CD14-positive monocyte (primary cell): ENCODE measurements at regions not wholly inside any gene's neighbourhood (a gene's known extent, or its start where the extent isn't known, plus 50 kb on each side); places are given as distances from the start of the nearest gene placed in this dataset.

Source experiments
- DNase-seq, 3 donors: peaks; one replicate each; pipeline ENCODE4 v3.0.0-alpha.2; 2011 to 2022
- H2AFZ ChIP-seq: 2 replicates; pipeline ENCODE4 v1.6.0; 2012; ENCODE audit warnings: mild to moderate bottlenecking, low read depth, low read length, inconsistent platforms; ENCODE audit not compliant: insufficient read depth, poor library complexity, severe bottlenecking
- H3K27ac ChIP-seq, 2 donors: 1 replicate in 1 of 2; 2 replicates in 1 of 2; pipeline ENCODE4 v1.5.1; 2012 to 2013; ENCODE audit warnings: low read length in 2 of 2, control low read depth in 1 of 2, inconsistent platforms in 1 of 2, low read depth in 1 of 2, mild to moderate bottlenecking in 1 of 2
- H3K27me3 ChIP-seq, 2 donors: one replicate each; pipeline versions ENCODE4 v1.6.0 to v1.6.1; 2011 to 2013; ENCODE audit warnings: low read length in 2 of 2; ENCODE audit not compliant: control insufficient read depth in 2 of 2, insufficient read depth in 2 of 2
- H3K36me3 ChIP-seq, 2 donors: replicated peaks in 1 of 2; 1 replicate in 1 of 2; 2 replicates in 1 of 2; pipeline versions ENCODE4 v1.5.1 to v1.6.1; 2012 to 2013; ENCODE audit warnings: low read length in 2 of 2, control low read depth in 1 of 2, inconsistent platforms in 1 of 2, mild to moderate bottlenecking in 1 of 2; ENCODE audit not compliant: insufficient read depth in 2 of 2, control insufficient read depth in 1 of 2
- H3K4me1 ChIP-seq, 2 donors: 1 replicate in 1 of 2; 2 replicates in 1 of 2; pipeline versions ENCODE4 v1.5.1 to v1.6.1; 2012 to 2013; ENCODE audit warnings: low read length in 2 of 2, control low read depth in 1 of 2, inconsistent platforms in 1 of 2, mild to moderate bottlenecking in 1 of 2, moderate library complexity in 1 of 2; ENCODE audit not compliant: insufficient read depth in 2 of 2, control insufficient read depth in 1 of 2
- H3K4me2 ChIP-seq: replicated peaks from 2 replicates; pipeline ENCODE3; 2012; ENCODE audit warnings: low read length, moderate library complexity, mild to moderate bottlenecking; ENCODE audit not compliant: poor library complexity, severe bottlenecking; ENCODE audit errors: extremely low read depth
- H3K4me3 ChIP-seq, 3 experiments: fragments of 200-600 bp in 1 of 3; sonication (generic) in 1 of 3; replicated peaks in 1 of 3; 1 replicate in 2 of 3; 2 replicates in 1 of 3; pipeline ENCODE4 v1.5.1; 2011 to 2013; ENCODE audit warnings: low read length in 3 of 3, mild to moderate bottlenecking in 3 of 3, control low read depth in 2 of 3, low read depth in 2 of 3, inconsistent platforms in 1 of 3, moderate library complexity in 1 of 3
- H3K79me2 ChIP-seq: 2 replicates; pipeline ENCODE4 v1.6.0; 2012; ENCODE audit warnings: mild to moderate bottlenecking, control low read depth, inconsistent platforms, low read length, moderate library complexity; ENCODE audit not compliant: insufficient read depth
- H3K9ac ChIP-seq: 2 replicates; pipeline ENCODE4 v1.6.0; 2017; ENCODE audit warnings: low read length, mild to moderate bottlenecking; ENCODE audit not compliant: insufficient read depth, poor library complexity, severe bottlenecking
- H3K9me3 ChIP-seq, 2 donors: replicated peaks in 1 of 2; 1 replicate in 1 of 2; 2 replicates in 1 of 2; pipeline versions ENCODE4 v1.5.1 to v1.6.1; 2012 to 2013; ENCODE audit warnings: low read length in 2 of 2, control low read depth in 1 of 2; ENCODE audit not compliant: control insufficient read depth in 1 of 2, insufficient read depth in 1 of 2
- H4K20me1 ChIP-seq: 2 replicates; pipeline ENCODE4 v1.6.0; 2012; ENCODE audit warnings: mild to moderate bottlenecking, low read length, control low read depth, moderate library complexity; ENCODE audit not compliant: insufficient read depth
- H3K27ac Mint-ChIP-seq, 7 donors: one replicate each; pipeline ENCODE4 v1.8.0; 2020; ENCODE audit warnings: mild to moderate bottlenecking in 7 of 7, mixed read lengths in 7 of 7, moderate library complexity in 6 of 7, inconsistent platforms in 2 of 7
- H3K27me3 Mint-ChIP-seq, 3 donors: one replicate each; pipeline ENCODE4 v1.8.0; 2021 to 2022; ENCODE audit warnings: low read depth in 3 of 3, mild to moderate bottlenecking in 3 of 3, mixed read lengths in 3 of 3, moderate library complexity in 3 of 3, inconsistent platforms in 1 of 3
- H3K36me3 Mint-ChIP-seq, 2 donors: one replicate each; pipeline ENCODE4 v1.8.0; 2020; ENCODE audit warnings: mixed read lengths in 2 of 2, inconsistent platforms in 1 of 2, mild to moderate bottlenecking in 1 of 2
- H3K4me1 Mint-ChIP-seq: one replicate; pipeline ENCODE4 v1.8.0; 2020; ENCODE audit warnings: mild to moderate bottlenecking, mixed read lengths
- H3K4me3 Mint-ChIP-seq, 2 donors: one replicate each; pipeline ENCODE4 v1.8.0; 2020; ENCODE audit warnings: mild to moderate bottlenecking in 2 of 2, mixed read lengths in 2 of 2, moderate library complexity in 1 of 2
- H3K9me3 Mint-ChIP-seq, 7 donors: one replicate each; pipeline ENCODE4 v1.8.0; 2020 to 2022; ENCODE audit warnings: mixed read lengths in 7 of 7, mild to moderate bottlenecking in 6 of 7, moderate library complexity in 6 of 7, inconsistent platforms in 2 of 7
- WGBS: methylation state at CpG from one replicate; pipeline ENCODE4 v1.1.5; 2013; ENCODE audit warnings: missing lambda C conversion rate; ENCODE audit not compliant: insufficient coverage; 5-methylcytosine and 5-hydroxymethylcytosine counted together
- intact Hi-C, 2 donors: fragments of 100-400 bp; cut with micrococcal nuclease; formaldehyde crosslinking; loops; one replicate each; pipeline versions ENCODE4 v1.15.0 to v1.15.1; 2023
- TF ChIP-seq, protein P1 (sequence below): fragments of 200-600 bp; IDR thresholded peaks from one replicate; pipeline ENCODE4 v1.8.0; 2022; ENCODE audit warnings: antibody characterized with exemption, mild to moderate bottlenecking

DNA sequence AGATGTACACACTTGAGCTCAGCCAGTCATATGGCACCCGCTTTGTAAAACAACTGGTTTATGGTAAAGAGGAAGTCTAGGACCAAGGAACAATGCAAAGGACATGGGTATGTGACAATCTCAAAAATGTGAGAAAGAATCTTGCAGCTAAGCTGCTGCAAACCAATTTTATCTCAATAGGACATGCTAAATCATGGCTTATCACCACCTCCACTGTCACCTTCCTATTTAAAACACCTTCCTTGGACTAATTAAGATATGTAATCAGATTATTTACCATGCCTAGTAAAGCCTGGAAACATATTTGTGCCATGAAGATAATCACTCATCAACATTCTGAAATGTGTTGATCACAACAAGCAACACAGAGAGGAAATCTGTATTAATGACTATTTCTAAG lies 622.7 kb downstream of the CDH11 start:
- DNase-seq: no peak
- H3K4me3 Mint-ChIP-seq: no peak overlapping the region
- H3K27me3 Mint-ChIP-seq: no peaks in the 10 kb centered on the region
- H2AFZ ChIP-seq: no peak overlapping the region
- no peaks in the 10 kb centered on the region for H4K20me1 ChIP-seq
- no peak overlapping the region for H3K9ac ChIP-seq
- H3K27me3 ChIP-seq: no peaks in the 10 kb centered on the region
- H3K4me3 ChIP-seq: no peak overlapping the region
- H3K36me3 Mint-ChIP-seq: no peaks in the 10 kb centered on the region
- no CpG with 5 or more reads among the region's 1 CpG for WGBS
- no peaks in the 10 kb centered on the region for H3K9me3 ChIP-seq
- H3K27ac Mint-ChIP-seq: no peak overlapping the region
- TF ChIP-seq, protein P1, sequence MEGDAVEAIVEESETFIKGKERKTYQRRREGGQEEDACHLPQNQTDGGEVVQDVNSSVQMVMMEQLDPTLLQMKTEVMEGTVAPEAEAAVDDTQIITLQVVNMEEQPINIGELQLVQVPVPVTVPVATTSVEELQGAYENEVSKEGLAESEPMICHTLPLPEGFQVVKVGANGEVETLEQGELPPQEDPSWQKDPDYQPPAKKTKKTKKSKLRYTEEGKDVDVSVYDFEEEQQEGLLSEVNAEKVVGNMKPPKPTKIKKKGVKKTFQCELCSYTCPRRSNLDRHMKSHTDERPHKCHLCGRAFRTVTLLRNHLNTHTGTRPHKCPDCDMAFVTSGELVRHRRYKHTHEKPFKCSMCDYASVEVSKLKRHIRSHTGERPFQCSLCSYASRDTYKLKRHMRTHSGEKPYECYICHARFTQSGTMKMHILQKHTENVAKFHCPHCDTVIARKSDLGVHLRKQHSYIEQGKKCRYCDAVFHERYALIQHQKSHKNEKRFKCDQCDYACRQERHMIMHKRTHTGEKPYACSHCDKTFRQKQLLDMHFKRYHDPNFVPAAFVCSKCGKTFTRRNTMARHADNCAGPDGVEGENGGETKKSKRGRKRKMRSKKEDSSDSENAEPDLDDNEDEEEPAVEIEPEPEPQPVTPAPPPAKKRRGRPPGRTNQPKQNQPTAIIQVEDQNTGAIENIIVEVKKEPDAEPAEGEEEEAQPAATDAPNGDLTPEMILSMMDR: no peak
- no peaks in the 10 kb centered on the region for H3K4me1 ChIP-seq
- H3K36me3 ChIP-seq: no peaks in the 10 kb centered on the region
- H3K27ac ChIP-seq: no peak overlapping the region
- no peak overlapping the region for H3K4me2 ChIP-seq
- H3K79me2 ChIP-seq: no peaks in the 10 kb centered on the region
- intact Hi-C loops: no loop called here
- H3K4me1 Mint-ChIP-seq: no peaks in the 10 kb centered on the region
- H3K9me3 Mint-ChIP-seq: no peaks in the 10 kb centered on the region

DNA sequence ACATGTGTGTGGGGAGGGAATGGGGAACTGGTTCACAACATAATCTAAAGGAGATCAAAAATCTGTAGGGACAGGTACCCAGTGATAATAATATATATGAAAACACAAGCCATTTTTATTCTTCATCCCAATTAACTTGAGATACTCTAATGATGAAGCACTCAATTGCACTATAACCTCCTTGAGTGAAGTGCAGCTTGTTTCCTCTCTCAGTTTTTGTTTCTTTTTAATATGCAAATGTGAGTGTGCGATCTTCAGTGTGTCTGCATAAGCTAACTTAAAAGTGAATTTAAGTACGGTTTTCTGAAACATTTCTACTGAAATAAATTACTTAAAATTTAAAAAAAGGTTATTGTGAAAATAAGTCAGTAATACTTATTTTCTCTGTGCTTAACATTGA lies 623.5 kb downstream of the CDH11 start:
- H3K9me3 Mint-ChIP-seq: peaks cover 0 to 2% (median 0%) of the 10 kb centered on the region in 7 donors
- H3K36me3 Mint-ChIP-seq: no peaks in the 10 kb centered on the region
- H3K27ac Mint-ChIP-seq: no peak overlapping the region
- no peak overlapping the region for H3K4me3 ChIP-seq
- no peaks in the 10 kb centered on the region for H3K4me1 Mint-ChIP-seq
- no peaks in the 10 kb centered on the region for H4K20me1 ChIP-seq
- H3K27ac ChIP-seq: no peak overlapping the region
- H3K4me3 Mint-ChIP-seq: no peak overlapping the region
- no CpG with 5 or more reads among the region's 2 CpGs for WGBS
- no peaks in the 10 kb centered on the region for H3K36me3 ChIP-seq
- DNase-seq: no peak
- no peak overlapping the region for H3K4me2 ChIP-seq
- H3K9me3 ChIP-seq: no peaks in the 10 kb centered on the region
- H3K4me1 ChIP-seq: no peaks in the 10 kb centered on the region
- TF ChIP-seq, protein P1: no peak
- no peaks in the 10 kb centered on the region for H3K79me2 ChIP-seq
- no peaks in the 10 kb centered on the region for H3K27me3 ChIP-seq
- intact Hi-C loops: no loop called here
- H3K9ac ChIP-seq: no peak overlapping the region
- H2AFZ ChIP-seq: no peak overlapping the region
- H3K27me3 Mint-ChIP-seq: no peaks in the 10 kb centered on the region
